Naive thymus-derived CD4-positive, alpha-beta T cell (primary cell): ENCODE measurements at regions not wholly inside any gene's neighbourhood (a gene's known extent, or its start where the extent isn't known, plus 50 kb on each side); places are given as distances from the start of the nearest gene placed in this dataset.

Source experiments
- ATAC-seq: fragments of 150-1000 bp; cut with Tn5 transposase; 2 replicates; pipeline ENCODE4 v1.10.0; 2021; ENCODE audit warnings: mild to moderate bottlenecking, moderate library complexity
- CTCF ChIA-PET: fragments of 350-600 bp; sonication (Branson Sonifier 250); formaldehyde crosslinking; loops from one replicate; lab custom pipeline; 2021; ENCODE audit warnings: antibody characterized with exemption; lab: Charles Lee
- POLR2A ChIA-PET: fragments of 350-600 bp; sonication (Branson Sonifier 250); formaldehyde crosslinking; loops from one replicate; lab custom pipeline; 2021; ENCODE audit warnings: antibody characterized with exemption, inconsistent platforms; lab: Charles Lee
- DNase-seq, 9 donors: peaks; one replicate each; pipeline versions ENCODE4 v3.0.0 to v3.0.0-alpha.2; 2020 to 2022; ENCODE audit warnings: mixed read lengths in 1 of 9
- H3K27ac ChIP-seq: one replicate; pipeline ENCODE4 v1.7.0; 2013; ENCODE audit warnings: mild to moderate bottlenecking, low read depth, low read length, moderate library complexity
- H3K27me3 ChIP-seq, 2 donors: one replicate each; pipeline ENCODE4 v1.7.0; 2013; ENCODE audit warnings: low read length in 2 of 2, mild to moderate bottlenecking in 2 of 2, moderate library complexity in 2 of 2; ENCODE audit not compliant: control insufficient read depth in 2 of 2, insufficient read depth in 2 of 2
- H3K36me3 ChIP-seq, 3 experiments: 1 replicate in 2 of 3; 2 replicates in 1 of 3; pipeline ENCODE4 v1.7.0; 2013; ENCODE audit warnings: low read length in 3 of 3, mild to moderate bottlenecking in 3 of 3, moderate library complexity in 1 of 3; ENCODE audit not compliant: insufficient read depth in 3 of 3, control insufficient read depth in 2 of 3
- H3K4me1 ChIP-seq, 2 donors: one replicate each; pipeline ENCODE4 v1.7.0; 2013; ENCODE audit warnings: low read length in 2 of 2, mild to moderate bottlenecking in 2 of 2, moderate library complexity in 1 of 2; ENCODE audit not compliant: control insufficient read depth in 2 of 2, insufficient read depth in 2 of 2
- H3K4me3 ChIP-seq: 2 replicates; pipeline ENCODE4 v1.7.0; 2013; ENCODE audit warnings: mild to moderate bottlenecking, low read length
- H3K9me3 ChIP-seq, 3 experiments: 1 replicate in 2 of 3; 2 replicates in 1 of 3; pipeline ENCODE4 v1.7.0; 2013; ENCODE audit warnings: low read length in 3 of 3; ENCODE audit not compliant: control insufficient read depth in 2 of 3
- H3K27ac Mint-ChIP-seq, 9 donors: one replicate each; pipeline ENCODE4 v1.8.0; 2020 to 2022; ENCODE audit warnings: mixed read lengths in 9 of 9, mild to moderate bottlenecking in 8 of 9, moderate library complexity in 5 of 9, inconsistent platforms in 2 of 9
- H3K27me3 Mint-ChIP-seq, 5 donors: one replicate each; pipeline ENCODE4 v1.8.0; 2021 to 2022; ENCODE audit warnings: mixed read lengths in 5 of 5, mild to moderate bottlenecking in 1 of 5
- H3K36me3 Mint-ChIP-seq, 5 donors: one replicate each; pipeline ENCODE4 v1.8.0; 2020 to 2022; ENCODE audit warnings: mixed read lengths in 5 of 5, mild to moderate bottlenecking in 3 of 5, inconsistent platforms in 1 of 5
- H3K4me1 Mint-ChIP-seq, 7 donors: one replicate each; pipeline ENCODE4 v1.8.0; 2020 to 2022; ENCODE audit warnings: mixed read lengths in 7 of 7, mild to moderate bottlenecking in 3 of 7, inconsistent platforms in 1 of 7
- H3K4me3 Mint-ChIP-seq, 10 donors: one replicate each; pipeline ENCODE4 v1.8.0; 2020 to 2022; ENCODE audit warnings: mild to moderate bottlenecking in 10 of 10, mixed read lengths in 10 of 10, moderate library complexity in 6 of 10, inconsistent platforms in 2 of 10
- H3K9me3 Mint-ChIP-seq, 11 donors: one replicate each; pipeline ENCODE4 v1.8.0; 2020 to 2022; ENCODE audit warnings: mixed read lengths in 11 of 11, mild to moderate bottlenecking in 4 of 11, inconsistent platforms in 1 of 11, moderate library complexity in 1 of 11
- intact Hi-C, 2 donors: fragments of 100-400 bp; cut with micrococcal nuclease; formaldehyde crosslinking; loops; one replicate each; pipeline ENCODE4 v1.15.1; 2023

DNA sequence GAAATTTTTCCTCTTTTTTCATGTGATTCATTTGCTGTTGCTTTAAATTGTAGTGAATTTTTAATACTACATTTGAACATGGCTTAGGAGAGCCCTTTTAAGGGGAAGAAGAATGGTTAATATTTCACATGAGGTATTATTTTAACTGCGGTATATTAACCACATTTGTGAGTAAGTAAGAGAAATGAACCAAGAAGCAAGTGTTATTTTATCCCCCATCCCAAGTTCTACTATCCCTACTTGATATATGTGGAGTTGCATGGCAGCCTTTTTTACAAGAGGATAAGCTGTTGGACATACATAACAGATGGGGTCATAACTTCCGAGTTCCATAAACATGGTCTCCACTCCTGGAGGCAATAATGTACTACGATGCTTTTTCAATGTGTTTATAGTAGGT is 623.3 kb downstream of the LRFN5 start:
- H3K4me1 ChIP-seq, result no peaks in the 10 kb centered on the region
- CTCF ChIA-PET, result no interaction called here
- no peak overlapping the region for H3K4me3 Mint-ChIP-seq
- no peaks in the 10 kb centered on the region for H3K27me3 ChIP-seq
- H3K36me3 ChIP-seq, result no peaks in the 10 kb centered on the region
- no peak overlapping the region for H3K27ac Mint-ChIP-seq
- no peak overlapping the region for H3K4me3 ChIP-seq
- no peaks in the 10 kb centered on the region for H3K9me3 ChIP-seq
- intact Hi-C loops, result no loop called here
- no peaks in the 10 kb centered on the region for H3K36me3 Mint-ChIP-seq
- ATAC-seq, result no peak
- POLR2A ChIA-PET, result no interaction called here
- H3K9me3 Mint-ChIP-seq, result peaks cover 0 to 7% (median 2%) of the 10 kb centered on the region in 11 donors
- no peaks in the 10 kb centered on the region for H3K4me1 Mint-ChIP-seq
- no peak overlapping the region for H3K27ac ChIP-seq
- no peak for DNase-seq
- no peaks in the 10 kb centered on the region for H3K27me3 Mint-ChIP-seq

DNA sequence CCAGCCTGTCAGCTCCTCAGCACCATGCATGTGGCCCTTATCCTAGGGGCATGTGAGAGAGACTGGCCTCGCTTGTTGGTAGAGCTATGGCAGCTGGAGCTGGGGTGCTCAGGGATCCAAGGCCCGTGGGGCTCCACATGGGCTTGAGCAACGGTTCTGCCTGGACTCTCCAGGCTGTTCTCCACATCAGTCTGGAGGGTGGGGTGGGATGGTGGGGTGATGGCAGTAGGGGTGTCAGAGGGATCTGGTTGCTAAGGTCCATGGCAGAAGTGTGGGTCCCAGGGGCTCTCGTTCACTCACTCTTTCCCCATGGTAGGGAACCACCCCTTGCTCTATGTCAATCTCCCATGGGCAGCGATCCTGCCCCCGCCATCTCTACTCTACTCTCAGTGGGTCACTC is 622.6 kb downstream of the LRFN5 start:
- ChIA-PET POLR2A (no interaction called here), CTCF (no interaction called here)
- DNase-seq (no peak), ATAC-seq (no peak)
- intact Hi-C loops, result no loop called here
- H3K4me3 Mint-ChIP-seq, result no peak overlapping the region
- H3K36me3 Mint-ChIP-seq, result no peaks in the 10 kb centered on the region
- H3K27ac Mint-ChIP-seq, result no peak overlapping the region
- Histone ChIP-seq H3K36me3 (no peaks in the 10 kb centered on the region), H3K4me3 (no peak overlapping the region), H3K27ac (no peak overlapping the region), H3K27me3 (no peaks in the 10 kb centered on the region), H3K4me1 (no peaks in the 10 kb centered on the region), H3K9me3 (no peaks in the 10 kb centered on the region)
- no peaks in the 10 kb centered on the region for H3K4me1 Mint-ChIP-seq
- H3K27me3 Mint-ChIP-seq, result no peaks in the 10 kb centered on the region
- H3K9me3 Mint-ChIP-seq, result peaks cover 0 to 7% (median 2%) of the 10 kb centered on the region in 11 donors

DNA sequence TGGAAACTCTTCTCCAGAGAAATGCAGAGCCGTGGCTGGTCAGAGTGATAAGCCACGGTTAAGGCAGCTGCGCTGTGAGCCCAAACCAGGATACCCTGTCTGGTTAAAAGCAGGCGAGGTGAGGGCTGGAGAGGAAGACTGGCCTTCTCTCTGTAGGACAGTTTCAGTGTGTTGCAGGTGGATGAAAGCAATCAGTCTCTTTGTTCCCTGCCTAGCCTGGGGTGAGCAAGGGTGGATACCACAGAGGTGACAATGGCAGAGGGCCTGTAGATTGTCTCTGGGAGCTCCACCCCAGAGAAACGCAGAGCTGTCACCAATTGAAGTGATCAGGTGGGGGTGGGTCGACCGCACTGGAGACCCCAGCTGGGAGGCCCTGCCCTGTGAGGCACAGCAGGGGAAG is 621.9 kb downstream of the LRFN5 start:
- H3K36me3 ChIP-seq, result no peaks in the 10 kb centered on the region
- no peaks in the 10 kb centered on the region for H3K36me3 Mint-ChIP-seq
- POLR2A ChIA-PET, result no interaction called here
- no peaks in the 10 kb centered on the region for H3K4me1 Mint-ChIP-seq
- intact Hi-C loops, result no loop called here
- no peaks in the 10 kb centered on the region for H3K27me3 ChIP-seq
- DNase-seq (no peak), ATAC-seq (no peak)
- no peaks in the 10 kb centered on the region for H3K27me3 Mint-ChIP-seq
- no peak overlapping the region for H3K27ac Mint-ChIP-seq
- H3K9me3 ChIP-seq, result no peaks in the 10 kb centered on the region
- H3K4me1 ChIP-seq, result no peaks in the 10 kb centered on the region
- CTCF ChIA-PET, result no interaction called here
- no peak overlapping the region for H3K4me3 ChIP-seq
- H3K27ac ChIP-seq, result no peak overlapping the region
- no peak overlapping the region for H3K4me3 Mint-ChIP-seq
- peaks cover 0 to 7% (median 2%) of the 10 kb centered on the region in 11 donors for H3K9me3 Mint-ChIP-seq

DNA sequence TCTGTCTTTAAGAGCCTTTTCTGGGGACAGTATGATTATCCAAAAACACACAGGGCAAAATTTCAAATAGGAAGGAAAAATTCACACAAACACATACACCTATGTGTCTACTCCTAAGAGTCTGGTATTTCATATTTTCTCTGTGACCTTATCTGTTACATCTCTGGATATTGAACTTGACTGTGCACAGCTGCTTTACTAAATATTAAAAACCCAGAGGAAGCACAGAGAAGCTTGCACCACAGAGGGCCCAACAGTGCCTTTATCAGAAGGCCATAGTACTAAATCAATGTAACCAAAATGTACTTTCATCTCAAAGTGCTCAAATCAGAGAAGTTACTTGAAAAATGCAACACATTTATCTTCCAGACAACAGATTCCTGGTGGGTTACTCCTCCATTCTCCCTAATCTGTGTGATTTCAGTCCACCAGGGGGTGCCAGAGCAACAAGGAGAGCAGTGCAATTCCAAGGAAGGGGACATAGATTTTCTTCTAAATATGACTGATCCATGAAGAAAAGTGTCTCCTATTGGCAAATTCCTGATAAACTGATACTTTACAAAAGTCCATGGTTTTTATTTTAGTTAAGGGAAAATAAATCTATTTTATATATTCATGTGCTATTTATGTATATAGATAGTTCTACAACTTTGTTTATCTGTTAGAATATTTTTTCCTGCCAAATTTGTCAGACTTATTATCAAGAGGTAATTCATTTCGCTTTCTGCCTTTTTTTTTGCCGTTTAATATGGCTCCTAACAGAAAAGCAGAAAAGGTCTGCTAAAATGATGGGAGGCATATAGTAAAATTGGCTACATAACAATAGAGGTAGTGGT is 617.6 kb downstream of the LRFN5 start:
- Mint-ChIP-seq H3K27ac (no peak overlapping the region), H3K27me3 (no peaks in the 10 kb centered on the region), H3K4me3 (no peak overlapping the region), H3K9me3 (peaks cover 0 to 8% (median 2%) of the 10 kb centered on the region in 11 donors), H3K4me1 (no peaks in the 10 kb centered on the region), H3K36me3 (no peaks in the 10 kb centered on the region)
- ChIA-PET POLR2A (no interaction called here), CTCF (no interaction called here)
- intact Hi-C loops, result no loop called here
- ATAC-seq, result no peak
- Histone ChIP-seq H3K36me3 (no peaks in the 10 kb centered on the region), H3K4me3 (no peak overlapping the region), H3K4me1 (no peaks in the 10 kb centered on the region), H3K27ac (no peak overlapping the region), H3K27me3 (no peaks in the 10 kb centered on the region), H3K9me3 (no peaks in the 10 kb centered on the region)
- DNase-seq, result no peak

DNA sequence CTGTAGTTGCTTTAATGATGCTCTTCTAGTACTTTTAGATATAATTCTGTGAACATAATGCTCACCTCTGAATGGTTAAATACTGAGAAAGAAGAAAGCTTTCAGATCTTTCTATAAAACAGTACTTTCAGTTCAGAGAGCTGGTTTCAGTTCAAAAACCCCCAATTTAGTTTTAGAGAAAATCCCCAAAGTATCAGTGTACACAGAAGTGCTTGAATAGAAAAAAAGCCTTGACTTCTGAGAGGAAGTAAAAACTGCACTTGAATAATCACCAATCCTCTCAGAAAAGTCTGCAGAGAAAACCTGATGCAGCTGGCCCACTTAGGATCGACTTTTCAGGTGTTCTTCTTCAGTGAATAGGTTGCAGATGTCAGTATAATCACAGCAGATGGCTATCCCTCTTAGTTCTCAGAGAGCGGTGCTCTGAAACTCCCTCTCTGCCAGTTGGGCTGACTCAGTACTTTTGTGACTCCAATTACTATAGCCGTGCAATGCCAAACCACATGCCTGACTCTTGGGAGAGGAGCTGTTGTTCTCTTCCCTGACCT is 616.3 kb downstream of the LRFN5 start:
- no peak overlapping the region for H3K4me3 Mint-ChIP-seq
- DNase-seq (no peak), ATAC-seq (peak; percentile 20)
- POLR2A ChIA-PET, result no interaction called here
- Histone ChIP-seq H3K27ac (no peak overlapping the region), H3K27me3 (no peaks in the 10 kb centered on the region), H3K4me1 (no peaks in the 10 kb centered on the region), H3K36me3 (no peaks in the 10 kb centered on the region), H3K9me3 (no peaks in the 10 kb centered on the region), H3K4me3 (no peak overlapping the region)
- H3K36me3 Mint-ChIP-seq, result no peaks in the 10 kb centered on the region
- H3K9me3 Mint-ChIP-seq, result peaks cover 0 to 8% (median 2%) of the 10 kb centered on the region in 11 donors
- no peaks in the 10 kb centered on the region for H3K27me3 Mint-ChIP-seq
- no peaks in the 10 kb centered on the region for H3K4me1 Mint-ChIP-seq
- H3K27ac Mint-ChIP-seq, result no peak overlapping the region
- intact Hi-C loops, result no loop called here
- CTCF ChIA-PET, result no interaction called here

DNA sequence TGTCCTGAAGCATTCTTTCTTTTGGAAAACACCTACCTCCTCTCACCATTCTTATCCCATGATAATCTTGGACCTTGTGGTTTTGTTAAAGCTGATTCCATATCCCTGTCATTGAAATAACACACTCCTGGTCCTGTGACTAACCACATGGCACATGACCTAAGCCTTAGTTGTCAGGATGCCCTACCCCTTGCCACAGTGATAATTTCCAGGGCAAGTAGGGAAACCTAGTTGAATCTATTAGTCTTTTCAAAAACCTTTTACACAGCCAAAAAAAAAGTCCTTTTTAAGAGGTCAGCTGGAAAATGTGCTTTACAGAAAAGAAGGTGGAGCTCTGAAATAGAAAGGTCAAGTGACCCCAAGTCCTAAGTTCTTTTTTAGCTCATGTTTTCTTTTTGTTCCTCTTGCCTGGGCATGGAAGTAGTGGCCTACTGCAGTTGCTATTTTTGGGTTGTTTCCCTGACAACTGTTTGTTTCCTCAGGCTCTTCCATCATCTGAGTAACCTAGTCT is 608.4 kb downstream of the LRFN5 start:
- ChIA-PET POLR2A (no interaction called here), CTCF (no interaction called here)
- no peak for ATAC-seq

DNA sequence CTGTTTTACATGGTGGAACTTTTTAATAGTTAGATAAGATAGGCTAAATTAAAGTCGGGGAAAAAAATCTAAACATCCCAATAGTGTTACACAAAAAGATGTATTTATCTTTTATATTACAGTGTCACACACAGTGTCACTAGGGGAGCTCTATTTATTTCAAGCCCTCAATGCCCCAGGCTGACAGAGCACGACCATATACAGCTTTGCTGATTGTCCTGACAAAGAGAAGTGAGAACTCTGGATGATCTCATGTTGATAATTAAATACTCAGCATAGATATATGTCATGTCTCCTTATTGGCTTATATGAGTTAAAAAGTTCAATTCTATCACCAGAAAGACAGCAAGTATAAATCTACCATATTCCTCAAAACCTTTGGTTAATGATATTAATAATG is 594.3 kb downstream of the LRFN5 start:
- Histone ChIP-seq H3K27ac (no peak overlapping the region), H3K4me1 (no peaks in the 10 kb centered on the region), H3K27me3 (no peaks in the 10 kb centered on the region), H3K4me3 (no peak overlapping the region), H3K36me3 (no peaks in the 10 kb centered on the region), H3K9me3 (peaks cover 0 to 4% (median 0%) of the 10 kb centered on the region in 3 experiments)
- ATAC-seq, result no peak
- Mint-ChIP-seq H3K27me3 (no peaks in the 10 kb centered on the region), H3K9me3 (peaks cover 0 to 14% (median 5%) of the 10 kb centered on the region in 11 donors), H3K36me3 (no peaks in the 10 kb centered on the region), H3K4me3 (no peak overlapping the region), H3K27ac (no peak overlapping the region), H3K4me1 (no peaks in the 10 kb centered on the region)
- CTCF ChIA-PET, result no interaction called here
- intact Hi-C loops, result no loop called here
- DNase-seq, result no peak
- POLR2A ChIA-PET, result no interaction called here

More for the DNA sequence above, 608.4 kb downstream of the LRFN5 start:
- H3K27me3 ChIP-seq, result no peaks in the 10 kb centered on the region
- H3K27ac ChIP-seq, result no peak overlapping the region
- Mint-ChIP-seq H3K4me1 (no peaks in the 10 kb centered on the region), H3K27me3 (no peaks in the 10 kb centered on the region), H3K9me3 (peaks cover 0 to 4% (median 0%) of the 10 kb centered on the region in 11 donors), H3K4me3 (no peak overlapping the region), H3K36me3 (no peaks in the 10 kb centered on the region), H3K27ac (no peak overlapping the region)
- no peaks in the 10 kb centered on the region for H3K4me1 ChIP-seq
- no peak for DNase-seq
- H3K36me3 ChIP-seq, result no peaks in the 10 kb centered on the region
- intact Hi-C loops, result no loop called here
- H3K4me3 ChIP-seq, result no peak overlapping the region
- H3K9me3 ChIP-seq, result no peaks in the 10 kb centered on the region
